Pancreas (tissue), 10 donors: ENCODE measurements at regions not wholly inside any gene's neighbourhood (a gene's known extent, or its start where the extent isn't known, plus 50 kb on each side); places are given as distances from the start of the nearest gene placed in this dataset.
"Not testable (repeated sequence)": the region's sequence is repeated elsewhere in the genome, so short reads cannot be mapped to it uniquely, and the experiment has no call there.

Experiments used
- ATAC-seq, 4 donors: fragments of 200-7000 bp; cut with Tn5 transposase; one replicate each; pipeline versions ENCODE4 v1.8.0 to v1.9.1; 2020; ENCODE audit warnings: mild to moderate bottlenecking in 4 of 4, moderate library complexity in 4 of 4
- DNase-seq, 6 donors: peaks; one replicate each; pipeline ENCODE4 v3.0.0-alpha.2; 2020
- FAIRE-seq: peaks from 2 replicates; lab custom pipeline; 2012; peaks lifted over from hg19 to GRCh38; lab: Jason Lieb, UNC
- H3K27ac ChIP-seq, 4 donors: fragments of 200-600 bp; sonication (generic); 1 replicate in 3 of 4; 2 replicates in 1 of 4; pipeline versions ENCODE4 v1.5.0 to v1.8.0; 2020
- H3K27me3 ChIP-seq, 4 donors: fragments of 200-600 bp; one replicate each; pipeline ENCODE4 v1.8.0; 2021
- H3K36me3 ChIP-seq, 3 donors: fragments of 200-600 bp; sonication (generic) in 1 of 3; one replicate each; pipeline versions ENCODE4 v1.5.0 to v1.8.0; 2020 to 2021
- H3K4me1 ChIP-seq, 3 donors: fragments of 200-600 bp; one replicate each; pipeline ENCODE4 v1.8.0; 2021
- H3K4me3 ChIP-seq, 4 donors: fragments of 200-600 bp; sonication (generic) in 2 of 4; one replicate each; pipeline versions ENCODE4 v1.5.0 to v1.8.0; 2020 to 2021
- H3K9me3 ChIP-seq, 4 donors: fragments of 200-600 bp; one replicate each; pipeline ENCODE4 v1.8.0; 2021
- WGBS, 2 donors: extraction: QIAGEN DNeasy Blood & Tissue Kit; methylation state at CpG; one replicate each; pipeline ENCODE4 v1.1.7; 2013; 5-methylcytosine and 5-hydroxymethylcytosine counted together
- intact Hi-C, 3 donors: fragments of 100-400 bp; cut with DNase I; formaldehyde crosslinking; loops; one replicate each; pipeline versions ENCODE4 v1.11.1 to v1.14.2; 2022
- TF ChIP-seq, protein P1 (sequence below), 4 donors: fragments of 200-600 bp; sonication (generic) in 3 of 4; IDR thresholded peaks; one replicate each; pipeline versions ENCODE4 v1.5.0 to v1.8.0; 2021; ENCODE audit warnings: antibody characterized with exemption in 4 of 4
- donor health status: healthy with polysubstance abuse.
- donor health status: DM: no; HTN: no; CAD: no; lungs with moderate emphysema.
- donor health status: DM: no; HTN: no; CAD: no.
- donor health status: control.
- donor health status: control.
- donor health status: Bipolar disorder and iron deficiency.
- donor health status: DM: yes; HTN: yes; CAD: no.
- donor health status: DM: no; HTN: no; CAD: no.
- donor health status: DM: no; HTN: no; CAD: no.
- donor health status: DM: yes; HTN: yes; CAD: no.

DNA sequence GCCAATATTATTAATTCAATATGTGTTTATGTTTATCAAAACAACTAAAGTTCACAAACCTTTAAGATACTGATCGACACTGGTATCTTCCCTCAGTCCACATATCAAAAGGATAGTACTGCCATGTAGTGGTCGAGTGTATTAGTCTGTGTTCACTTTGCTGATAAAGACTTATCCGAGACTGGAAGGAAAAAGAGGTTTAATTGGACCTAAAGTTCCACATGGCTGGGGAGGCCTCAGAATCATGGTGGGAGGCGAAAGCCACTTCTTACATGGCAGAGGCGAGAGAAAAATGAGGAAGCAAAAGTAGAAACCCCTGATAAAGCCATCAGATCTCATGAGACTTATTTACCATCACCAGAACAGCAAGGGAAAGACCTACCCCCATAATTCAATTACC, 325.4 kb upstream of the PHF14 start:
- H3K36me3 ChIP-seq = no peaks in the 10 kb centered on the region
- 69 to 76% methylated on average over 5 of the region's 5 CpGs for WGBS, 2 donors
- no peak overlapping the region for H3K27ac ChIP-seq

GRCh38 chr7:10649120-10649519, 324.6 kb upstream of the PHF14 start:
- not testable (repeated sequence) for FAIRE-seq
- 75 to 76% methylated on average over 7 of the region's 7 CpGs for WGBS, 2 donors

More for the DNA sequence above, 325.4 kb upstream of the PHF14 start:
- FAIRE-seq (no peak), ATAC-seq (no peak), DNase-seq (no peak)
- H3K4me3 ChIP-seq = no peak overlapping the region
- no peaks in the 10 kb centered on the region for H3K9me3 ChIP-seq
- intact Hi-C loops = no loop called here
- TF ChIP-seq, protein P1, sequence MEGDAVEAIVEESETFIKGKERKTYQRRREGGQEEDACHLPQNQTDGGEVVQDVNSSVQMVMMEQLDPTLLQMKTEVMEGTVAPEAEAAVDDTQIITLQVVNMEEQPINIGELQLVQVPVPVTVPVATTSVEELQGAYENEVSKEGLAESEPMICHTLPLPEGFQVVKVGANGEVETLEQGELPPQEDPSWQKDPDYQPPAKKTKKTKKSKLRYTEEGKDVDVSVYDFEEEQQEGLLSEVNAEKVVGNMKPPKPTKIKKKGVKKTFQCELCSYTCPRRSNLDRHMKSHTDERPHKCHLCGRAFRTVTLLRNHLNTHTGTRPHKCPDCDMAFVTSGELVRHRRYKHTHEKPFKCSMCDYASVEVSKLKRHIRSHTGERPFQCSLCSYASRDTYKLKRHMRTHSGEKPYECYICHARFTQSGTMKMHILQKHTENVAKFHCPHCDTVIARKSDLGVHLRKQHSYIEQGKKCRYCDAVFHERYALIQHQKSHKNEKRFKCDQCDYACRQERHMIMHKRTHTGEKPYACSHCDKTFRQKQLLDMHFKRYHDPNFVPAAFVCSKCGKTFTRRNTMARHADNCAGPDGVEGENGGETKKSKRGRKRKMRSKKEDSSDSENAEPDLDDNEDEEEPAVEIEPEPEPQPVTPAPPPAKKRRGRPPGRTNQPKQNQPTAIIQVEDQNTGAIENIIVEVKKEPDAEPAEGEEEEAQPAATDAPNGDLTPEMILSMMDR (IDR thresholded peaks at IDR 0.05) = no peak
- H3K27me3 ChIP-seq = no peaks in the 10 kb centered on the region
- H3K4me1 ChIP-seq = no peaks in the 10 kb centered on the region

DNA sequence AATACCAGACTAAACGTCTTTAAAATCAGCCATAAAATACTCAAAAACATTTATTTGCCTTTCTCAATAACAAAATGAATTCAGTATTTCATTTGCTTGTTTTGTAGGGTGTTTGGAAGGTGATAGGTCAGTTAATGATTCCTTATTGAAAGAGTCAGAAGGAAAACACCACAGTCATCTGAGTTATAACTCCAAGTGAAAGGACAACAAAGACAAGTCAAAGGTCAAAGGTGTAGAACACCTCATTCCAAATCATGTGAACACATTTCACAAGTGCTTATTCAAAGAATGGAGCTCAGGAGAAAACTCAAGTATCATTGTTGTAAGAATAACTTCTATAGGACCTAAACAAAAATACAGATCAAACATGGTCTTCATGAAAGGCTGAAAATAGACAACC, 318.6 kb upstream of the PHF14 start:
- ATAC-seq = peak in 1 of 4 donors; percentile 34

More at GRCh38 chr7:10649120-10649519, 324.6 kb upstream of the PHF14 start:
- H3K36me3 ChIP-seq, DNase-seq, H3K27ac ChIP-seq, intact Hi-C loops, H3K27me3 ChIP-seq, H3K4me3 ChIP-seq, ATAC-seq, H3K9me3 ChIP-seq, H3K4me1 ChIP-seq: not testable (repeated sequence)

DNA sequence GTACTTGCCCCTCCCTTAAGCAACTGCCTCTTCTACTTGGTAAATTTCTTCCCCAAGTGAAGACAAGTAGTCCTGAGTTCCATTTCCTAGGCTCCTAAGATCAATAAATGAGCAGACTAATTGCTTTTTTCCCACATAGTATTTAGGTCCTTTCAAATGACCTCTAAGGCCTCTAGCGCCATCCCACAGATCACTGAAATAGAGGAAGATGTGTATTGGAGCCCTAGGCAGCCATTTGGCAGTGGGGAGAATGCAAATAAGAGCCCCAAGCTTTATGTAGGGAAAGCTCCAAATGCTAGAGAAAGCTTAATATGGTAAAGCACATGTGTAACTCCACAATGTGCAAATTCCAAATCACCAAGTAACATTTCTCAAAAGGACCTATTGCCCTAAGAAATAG, 316.5 kb upstream of the PHF14 start:
- intact Hi-C loops = no loop called here
- H3K4me1 ChIP-seq = no peaks in the 10 kb centered on the region
- H3K4me3 ChIP-seq = no peak overlapping the region
- no peaks in the 10 kb centered on the region for H3K27me3 ChIP-seq
- TF ChIP-seq, protein P1 (IDR thresholded peaks at IDR 0.05) = no peak
- no peak for FAIRE-seq
- 63 to 74% methylated on average over 1 of the region's 1 CpG for whole genome bisulfite sequencing, 2 donors
- no peak overlapping the region for H3K27ac ChIP-seq
- no peak for DNase-seq
- no peaks in the 10 kb centered on the region for H3K36me3 ChIP-seq
- no peak for ATAC-seq
- H3K9me3 ChIP-seq = no peaks in the 10 kb centered on the region

More for the DNA sequence above, 318.6 kb upstream of the PHF14 start:
- DNase-seq = no peak
- no peaks in the 10 kb centered on the region for H3K27me3 ChIP-seq
- no peaks in the 10 kb centered on the region for H3K4me1 ChIP-seq
- no peak overlapping the region for H3K4me3 ChIP-seq
- FAIRE-seq = no peak
- TF ChIP-seq, protein P1 (IDR thresholded peaks at IDR 0.05) = no peak
- H3K27ac ChIP-seq = no peak overlapping the region
- no peaks in the 10 kb centered on the region for H3K36me3 ChIP-seq
- WGBS, 2 donors = 18 to 25% methylated on average over 1 of the region's 1 CpG
- no peaks in the 10 kb centered on the region for H3K9me3 ChIP-seq
- intact Hi-C loops = no loop called here

DNA sequence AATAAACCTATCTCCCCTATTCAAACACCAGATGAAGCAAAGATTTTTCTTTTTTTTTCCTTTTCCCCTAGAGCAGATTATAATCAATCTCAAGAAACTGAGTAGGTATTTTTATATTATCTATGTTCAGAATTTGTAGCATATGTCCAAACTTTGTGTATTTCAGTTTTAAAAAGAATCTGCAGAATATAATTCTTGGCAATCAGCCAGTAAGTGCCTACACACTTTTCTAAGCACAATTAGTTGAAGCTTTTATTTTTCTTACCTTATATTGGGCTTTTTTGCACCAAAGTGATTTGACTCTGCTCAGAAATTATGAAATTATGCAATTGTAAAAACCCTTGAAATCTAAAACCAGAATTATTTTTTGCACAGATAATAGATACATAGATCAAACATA, 315.8 kb upstream of the PHF14 start:
- Histone ChIP-seq H3K36me3 (no peaks in the 10 kb centered on the region), H3K9me3 (no peaks in the 10 kb centered on the region), H3K27me3 (no peaks in the 10 kb centered on the region), H3K27ac (no peak overlapping the region), H3K4me3 (no peak overlapping the region), H3K4me1 (no peaks in the 10 kb centered on the region)
- intact Hi-C loops = no loop called here
- TF ChIP-seq, protein P1 (IDR thresholded peaks at IDR 0.05) = no peak
- ATAC-seq (no peak), FAIRE-seq (no peak), DNase-seq (no peak)
